GM12878 (cell line): ENCODE measurements at regions not wholly inside any gene's neighbourhood (a gene's known extent, or its start where the extent isn't known, plus 50 kb on each side); places are given as distances from the start of the nearest gene placed in this dataset.

Experiments used
- ATAC-seq: fragments of 200-7000 bp; cut with Tn5 transposase; 3 replicates; pipeline ENCODE4 v1.9.1; 2020; ENCODE audit warnings: mild to moderate bottlenecking, moderate library complexity
- BruUV-seq: library from RNA; stranded (reverse); fragments of 400-500 nt; replicated peaks from 2 replicates; lab custom pipeline; 2021; lab: Mats Ljungman, UMichigan
- CTCF ChIA-PET: fragments of 300-600 bp; sonication (Branson Sonifier 250); formaldehyde crosslinking; extraction: SDS; loops from one replicate; lab custom pipeline; 2021; ENCODE audit warnings: inconsistent platforms; lab: Yijun Ruan, JAX
- POLR2A ChIA-PET: fragments of 350-600 bp; formaldehyde crosslinking; extraction: SDS; loops from one replicate; lab custom pipeline; 2021; ENCODE audit warnings: inconsistent platforms; lab: Charles Lee
- RAD21 ChIA-PET: fragments of 300-600 bp; sonication (Branson Sonifier 250); formaldehyde crosslinking; loops from one replicate; lab custom pipeline; 2023; ENCODE audit warnings: antibody characterized with exemption; ENCODE audit not compliant: unreplicated experiment; lab: Charles Lee
- SMC1A ChIA-PET: fragments of 300-600 bp; sonication (Branson Sonifier 250); formaldehyde crosslinking; loops from one replicate; lab custom pipeline; 2023; ENCODE audit not compliant: unreplicated experiment, uncharacterized antibody; lab: Charles Lee
- DNase-seq: peaks from one replicate; pipeline ENCODE4 v3.0.0-alpha.2; 2011; ENCODE audit warnings: low read depth, low spot score
- FAIRE-seq: peaks from 3 replicates; lab custom pipeline; 2011; peaks lifted over from hg19 to GRCh38; lab: Jason Lieb, UNC
- H2AFZ ChIP-seq: 2 replicates; pipeline ENCODE4 v1.6.0; 2011; ENCODE audit warnings: low read depth, low read length, control low read depth; ENCODE audit not compliant: control insufficient read depth
- H3K27ac ChIP-seq: 2 replicates; pipeline ENCODE4 v1.5.1; 2011; ENCODE audit warnings: control low read depth; ENCODE audit not compliant: control insufficient read depth, insufficient read depth
- H3K27me3 ChIP-seq, 2 experiments: replicated peaks in 1 of 2; 2 replicates each; pipeline versions ENCODE4 v1.6.0 to v1.6.1; 2011; ENCODE audit warnings: low read length in 1 of 2; ENCODE audit not compliant: control insufficient read depth in 2 of 2, insufficient read depth in 2 of 2
- H3K36me3 ChIP-seq, 2 experiments: 2 replicates each; pipeline ENCODE4 v1.5.1; 2011; ENCODE audit warnings: low read length in 1 of 2; ENCODE audit not compliant: control insufficient read depth in 2 of 2, insufficient read depth in 2 of 2
- H3K4me1 ChIP-seq: 2 replicates; pipeline ENCODE4 v1.6.1; 2011; ENCODE audit warnings: mild to moderate bottlenecking, low read length, moderate library complexity, mixed read lengths; ENCODE audit not compliant: control insufficient read depth, insufficient read depth
- H3K4me2 ChIP-seq: 2 replicates; pipeline ENCODE4 v1.6.0; 2011; ENCODE audit warnings: control low read depth; ENCODE audit not compliant: control insufficient read depth, insufficient read depth
- H3K4me3 ChIP-seq: fragments of 200-600 bp; sonication (generic); 2 replicates; pipeline ENCODE4 v1.5.1; 2016
- H3K79me2 ChIP-seq: 2 replicates; pipeline ENCODE4 v1.6.0; 2011; ENCODE audit warnings: low read length; ENCODE audit not compliant: control insufficient read depth, insufficient read depth
- H3K9ac ChIP-seq: 2 replicates; pipeline ENCODE4 v1.8.0; 2011; ENCODE audit warnings: low read length, control low read depth, mixed read lengths; ENCODE audit not compliant: control insufficient read depth, insufficient read depth
- H3K9me3 ChIP-seq: replicated peaks from 3 replicates; pipeline ENCODE4 v1.5.1; 2011; ENCODE audit warnings: mild to moderate bottlenecking, low read length; ENCODE audit not compliant: control insufficient read depth, insufficient read depth
- H4K20me1 ChIP-seq: 2 replicates; pipeline ENCODE4 v1.6.0; 2011; ENCODE audit not compliant: control insufficient read depth, insufficient read depth
- IKZF2 ChIP-seq, 2 experiments: fragments of 450-650 bp; IDR thresholded peaks; 2 replicates each; pipeline ENCODE4 v1.6.1; 2017; ENCODE audit warnings: mild to moderate bottlenecking in 2 of 2, moderate library complexity in 2 of 2
- NR2F1 ChIP-seq: fragments of 450-650 bp; conservative IDR thresholded peaks from 2 replicates; pipeline ENCODE4 v1.6.1; 2017; ENCODE audit warnings: mild to moderate bottlenecking
- PAX5 ChIP-seq: IDR thresholded peaks from 2 replicates; pipeline ENCODE4 v1.6.1; 2011; ENCODE audit warnings: low read depth, low read length, borderline replicate concordance
- TCF3 ChIP-seq: IDR thresholded peaks from 2 replicates; pipeline ENCODE4 v1.6.1; 2012; ENCODE audit warnings: low read depth, mild to moderate bottlenecking, low read length, borderline replicate concordance; ENCODE audit not compliant: insufficient read depth
- WGBS: methylation state at CpG from one replicate; pipeline ENCODE4 v1.1.6; 2016; ENCODE audit warnings: low lambda C conversion rate; ENCODE audit not compliant: insufficient replicate concordance, insufficient coverage; ENCODE audit errors: missing lambda C conversion rate; 5-methylcytosine and 5-hydroxymethylcytosine counted together
- in situ Hi-C: fragments of 300-500 bp; cut with MboI; formaldehyde crosslinking; loops from 9 replicates; pipeline ENCODE4 v1.14.3; 2018; ENCODE audit warnings: mixed read lengths
- intact Hi-C: fragments of 100-400 bp; cut with micrococcal nuclease; formaldehyde crosslinking; loops from one replicate; pipeline ENCODE4 v1.14.2; 2022; ENCODE audit not compliant: unreplicated experiment
- TF ChIP-seq, protein P1 (sequence below): fragments of 150-350 bp; IDR thresholded peaks from 2 replicates; pipeline ENCODE4 v1.6.1; 2014; ENCODE audit warnings: mild to moderate bottlenecking, low read depth, low read length
- TF ChIP-seq, protein P2 (sequence below): fragments of 450-650 bp; IDR thresholded peaks from 2 replicates; pipeline ENCODE4 v1.6.1; 2018; ENCODE audit warnings: borderline replicate concordance, mild to moderate bottlenecking; ENCODE audit not compliant: partially characterized antibody

DNA sequence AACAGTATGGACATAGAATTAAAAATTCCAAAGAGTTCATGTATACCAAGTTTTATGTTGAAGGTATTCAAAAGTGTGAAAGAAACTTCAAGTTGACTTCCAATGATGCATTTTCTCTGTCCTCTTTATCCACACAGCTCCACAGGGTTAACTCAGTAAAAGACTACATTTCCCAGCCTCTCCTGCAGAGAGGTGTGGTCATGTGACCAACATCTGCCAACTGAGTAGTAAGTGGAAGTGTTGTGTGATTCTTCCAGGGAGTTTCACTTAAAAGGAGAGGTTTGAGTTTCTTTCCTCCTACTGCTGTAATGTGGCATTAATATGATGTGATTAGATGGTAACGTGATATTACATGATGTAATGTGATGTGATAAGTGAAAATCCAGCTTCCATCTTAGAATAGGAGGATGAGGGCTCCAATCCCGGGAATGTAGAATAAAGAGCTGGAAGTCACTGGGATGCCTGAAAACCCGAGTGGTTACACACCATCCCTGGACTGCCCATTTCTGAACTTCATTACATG is 280.6 kb downstream of the ARRDC4 start:
- SMC1A ChIA-PET, result no interaction called here
- RAD21 ChIA-PET, result no interaction called here
- FAIRE-seq, result no peak

More for the DNA sequence above, 280.6 kb downstream of the ARRDC4 start:
- H3K27ac ChIP-seq, result no peak overlapping the region
- TF ChIP-seq IKZF2 (IDR thresholded peaks at IDR 0.05) (no peak), NR2F1 (no peak), PAX5 (no peak), TCF3 (no peak)
- TF ChIP-seq, protein P1, sequence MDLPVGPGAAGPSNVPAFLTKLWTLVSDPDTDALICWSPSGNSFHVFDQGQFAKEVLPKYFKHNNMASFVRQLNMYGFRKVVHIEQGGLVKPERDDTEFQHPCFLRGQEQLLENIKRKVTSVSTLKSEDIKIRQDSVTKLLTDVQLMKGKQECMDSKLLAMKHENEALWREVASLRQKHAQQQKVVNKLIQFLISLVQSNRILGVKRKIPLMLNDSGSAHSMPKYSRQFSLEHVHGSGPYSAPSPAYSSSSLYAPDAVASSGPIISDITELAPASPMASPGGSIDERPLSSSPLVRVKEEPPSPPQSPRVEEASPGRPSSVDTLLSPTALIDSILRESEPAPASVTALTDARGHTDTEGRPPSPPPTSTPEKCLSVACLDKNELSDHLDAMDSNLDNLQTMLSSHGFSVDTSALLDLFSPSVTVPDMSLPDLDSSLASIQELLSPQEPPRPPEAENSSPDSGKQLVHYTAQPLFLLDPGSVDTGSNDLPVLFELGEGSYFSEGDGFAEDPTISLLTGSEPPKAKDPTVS, result no peak
- TF ChIP-seq, protein P2, sequence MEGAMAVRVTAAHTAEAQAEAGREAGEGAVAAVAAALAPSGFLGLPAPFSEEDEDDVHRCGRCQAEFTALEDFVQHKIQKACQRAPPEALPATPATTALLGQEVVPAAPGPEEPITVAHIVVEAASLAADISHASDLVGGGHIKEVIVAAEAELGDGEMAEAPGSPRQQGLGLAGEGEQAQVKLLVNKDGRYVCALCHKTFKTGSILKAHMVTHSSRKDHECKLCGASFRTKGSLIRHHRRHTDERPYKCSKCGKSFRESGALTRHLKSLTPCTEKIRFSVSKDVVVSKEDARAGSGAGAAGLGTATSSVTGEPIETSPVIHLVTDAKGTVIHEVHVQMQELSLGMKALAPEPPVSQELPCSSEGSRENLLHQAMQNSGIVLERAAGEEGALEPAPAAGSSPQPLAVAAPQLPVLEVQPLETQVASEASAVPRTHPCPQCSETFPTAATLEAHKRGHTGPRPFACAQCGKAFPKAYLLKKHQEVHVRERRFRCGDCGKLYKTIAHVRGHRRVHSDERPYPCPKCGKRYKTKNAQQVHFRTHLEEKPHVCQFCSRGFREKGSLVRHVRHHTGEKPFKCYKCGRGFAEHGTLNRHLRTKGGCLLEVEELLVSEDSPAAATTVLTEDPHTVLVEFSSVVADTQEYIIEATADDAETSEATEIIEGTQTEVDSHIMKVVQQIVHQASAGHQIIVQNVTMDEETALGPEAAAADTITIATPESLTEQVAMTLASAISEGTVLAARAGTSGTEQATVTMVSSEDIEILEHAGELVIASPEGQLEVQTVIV, result no peak
- TF ChIP-seq, all 136 proteins: peak for 0
- CTCF ChIA-PET, result no interaction called here
- POLR2A ChIA-PET, result no interaction called here
- in situ Hi-C loops, result no loop called here
- H3K36me3 ChIP-seq, result no peaks in the 10 kb centered on the region
- H3K27me3 ChIP-seq, result no peaks in the 10 kb centered on the region
- no peak overlapping the region for H2AFZ ChIP-seq
- no peak overlapping the region for H3K4me2 ChIP-seq
- ATAC-seq (no peak), DNase-seq (no peak)
- BruUV-seq, result no TSS peak
- no peaks in the 10 kb centered on the region for H4K20me1 ChIP-seq
- intact Hi-C loops, result no loop called here
- no peaks in the 10 kb centered on the region for H3K4me1 ChIP-seq
- WGBS, result 0% methylated on average over 3 of the region's 3 CpGs
- no peak overlapping the region for H3K9ac ChIP-seq
- H3K4me3 ChIP-seq, result no peak overlapping the region
- H3K9me3 ChIP-seq, result no peaks in the 10 kb centered on the region
- H3K79me2 ChIP-seq, result no peaks in the 10 kb centered on the region
